Gastroesophageal sphincter (tissue), 3 donors: ENCODE measurements at regions not wholly inside any gene's neighbourhood (a gene's known extent, or its start where the extent isn't known, plus 50 kb on each side); places are given as distances from the start of the nearest gene placed in this dataset.

Experiments
- CTCF ChIP-seq, 4 experiments: fragments of 200-600 bp in 2 of 4; fragments of 450-650 bp in 2 of 4; sonication (generic) in 1 of 4; IDR thresholded peaks; one replicate each; pipeline ENCODE4 v1.5.1; 2017 to 2019; ENCODE audit warnings: antibody characterized with exemption in 4 of 4, mild to moderate bottlenecking in 2 of 4, moderate library complexity in 2 of 4
- EP300 ChIP-seq: sonication (generic); formaldehyde crosslinking; IDR thresholded peaks from one replicate; pipeline ENCODE4 v1.6.1; 2017; ENCODE audit warnings: antibody characterized with exemption, mild to moderate bottlenecking
- POLR2A ChIP-seq, 2 donors: fragments of 450-650 bp; IDR thresholded peaks; one replicate each; pipeline ENCODE4 v1.6.1; 2017; ENCODE audit warnings: antibody characterized with exemption in 2 of 2, mild to moderate bottlenecking in 2 of 2, moderate library complexity in 1 of 2

GRCh38 chr15:29433507-29434248 lies 164.1 kb upstream of the NSMCE3 start:
- TF ChIP-seq CTCF (IDR thresholded peaks at IDR 0.05) (no peak), POLR2A (IDR thresholded peaks at IDR 0.05) (no peak), EP300 (no peak)
